Effector memory CD8-positive, alpha-beta T cell (primary cell): ENCODE measurements at regions not wholly inside any gene's neighbourhood (a gene's known extent, or its start where the extent isn't known, plus 50 kb on each side); places are given as distances from the start of the nearest gene placed in this dataset.
"Not testable (repeated sequence)": the region's sequence is repeated elsewhere in the genome, so short reads cannot be mapped to it uniquely, and the experiment has no call there.

Experiments
- ATAC-seq: fragments of 150-1000 bp; cut with Tn5 transposase; replicated peaks from 2 replicates; pipeline ENCODE4 v1.10.0; 2021; ENCODE audit warnings: mild to moderate bottlenecking, moderate library complexity
- DNase-seq, 3 experiments: peaks; one replicate each; pipeline ENCODE4 v3.0.0; 2021
- H3K27ac Mint-ChIP-seq, 2 donors: one replicate each; pipeline ENCODE4 v1.8.0; 2022; ENCODE audit warnings: mild to moderate bottlenecking in 2 of 2, mixed read lengths in 2 of 2, moderate library complexity in 2 of 2
- H3K27me3 Mint-ChIP-seq, 2 donors: one replicate each; pipeline ENCODE4 v1.8.0; 2022; ENCODE audit warnings: mixed read lengths in 2 of 2
- H3K36me3 Mint-ChIP-seq: one replicate; pipeline ENCODE4 v1.8.0; 2022; ENCODE audit warnings: mild to moderate bottlenecking, moderate library complexity, mixed read lengths; ENCODE audit not compliant: insufficient read depth
- H3K4me1 Mint-ChIP-seq, 2 donors: one replicate each; pipeline ENCODE4 v1.8.0; 2022; ENCODE audit warnings: low read depth in 2 of 2, mixed read lengths in 2 of 2
- H3K4me3 Mint-ChIP-seq, 2 donors: one replicate each; pipeline ENCODE4 v1.8.0; 2022; ENCODE audit warnings: mild to moderate bottlenecking in 2 of 2, mixed read lengths in 2 of 2, moderate library complexity in 2 of 2
- H3K9me3 Mint-ChIP-seq, 2 donors: one replicate each; pipeline ENCODE4 v1.8.0; 2022; ENCODE audit warnings: mixed read lengths in 2 of 2

DNA sequence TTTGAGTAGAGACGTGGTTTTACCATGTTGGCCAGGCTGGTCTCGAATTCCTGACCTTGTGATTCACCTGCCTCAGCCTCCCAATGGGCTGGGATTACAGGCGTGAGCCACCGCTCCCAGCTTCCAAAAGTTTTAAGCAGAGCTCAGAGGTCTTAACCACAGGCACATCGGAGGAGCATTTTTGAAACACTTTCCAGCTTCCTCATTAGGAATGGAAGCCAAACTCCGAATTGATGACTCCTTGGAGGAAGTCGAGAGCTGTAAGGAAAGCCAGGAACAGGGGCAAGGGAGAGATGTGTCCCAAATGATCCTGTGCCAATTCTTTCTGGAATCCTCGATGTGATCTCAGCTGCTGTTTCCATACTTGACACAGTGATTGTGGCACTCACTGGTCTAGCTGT is 56.2 kb upstream of the CCZ1B start:
- not testable (repeated sequence) for ATAC-seq, DNase-seq, H3K27ac Mint-ChIP-seq, H3K4me3 Mint-ChIP-seq, H3K36me3 Mint-ChIP-seq, H3K4me1 Mint-ChIP-seq, H3K9me3 Mint-ChIP-seq
- peaks cover 47 to 52% of the 10 kb centered on the region in 2 donors for H3K27me3 Mint-ChIP-seq

DNA sequence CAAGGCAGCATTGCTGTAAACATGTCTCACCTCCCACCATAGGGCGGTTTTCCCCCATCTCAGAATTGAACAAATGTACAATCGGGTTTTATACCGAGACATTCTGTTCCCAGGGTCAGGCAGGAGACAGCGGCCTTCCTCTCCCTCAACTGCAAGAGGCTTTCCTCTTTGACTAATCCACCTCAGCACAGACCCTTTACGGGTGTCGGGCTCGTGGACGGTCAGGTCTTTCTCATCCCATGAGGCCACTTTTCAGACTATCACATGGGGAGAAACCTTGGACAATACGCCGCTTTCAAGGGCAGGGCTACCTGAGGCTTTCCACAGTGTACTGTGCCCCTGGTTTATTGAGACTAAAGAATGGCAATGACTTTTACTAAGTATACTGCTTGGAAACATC is 57.7 kb upstream of the CCZ1B start:
- DNase-seq, ATAC-seq, H3K9me3 Mint-ChIP-seq, H3K36me3 Mint-ChIP-seq, H3K4me3 Mint-ChIP-seq, H3K27ac Mint-ChIP-seq, H3K4me1 Mint-ChIP-seq: not testable (repeated sequence)
- peaks cover 55 to 59% of the 10 kb centered on the region in 2 donors for H3K27me3 Mint-ChIP-seq

DNA sequence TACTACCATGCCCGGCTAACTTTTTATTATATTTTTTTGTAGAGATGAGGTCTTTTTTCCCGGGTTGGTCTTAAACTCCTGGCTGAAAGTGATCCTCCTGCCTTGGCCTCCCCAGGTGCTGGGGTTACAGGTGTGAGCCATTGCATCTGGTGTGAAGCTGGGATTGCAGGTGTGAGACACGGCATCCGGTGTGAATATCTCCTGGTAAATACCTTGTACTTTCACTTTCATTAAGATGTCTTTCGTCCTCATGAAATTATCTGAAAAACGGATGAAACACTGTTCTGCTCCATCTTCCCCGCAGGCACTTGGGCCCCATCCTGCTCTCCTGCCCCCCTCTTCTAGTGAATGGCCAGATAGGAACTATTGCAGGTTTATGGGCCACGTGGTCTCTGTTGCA is 60.1 kb upstream of the CCZ1B start:
- H3K4me1 Mint-ChIP-seq = peaks cover 0 to 5% of the 10 kb centered on the region in 2 donors
- H3K27me3 Mint-ChIP-seq = peaks cover 39 to 40% of the 10 kb centered on the region in 2 donors
- DNase-seq = no peak
- H3K4me3 Mint-ChIP-seq = no peak overlapping the region
- H3K27ac Mint-ChIP-seq = no peak overlapping the region
- no peaks in the 10 kb centered on the region for H3K9me3 Mint-ChIP-seq
- H3K36me3 Mint-ChIP-seq = no peaks in the 10 kb centered on the region
- no peak for ATAC-seq

DNA sequence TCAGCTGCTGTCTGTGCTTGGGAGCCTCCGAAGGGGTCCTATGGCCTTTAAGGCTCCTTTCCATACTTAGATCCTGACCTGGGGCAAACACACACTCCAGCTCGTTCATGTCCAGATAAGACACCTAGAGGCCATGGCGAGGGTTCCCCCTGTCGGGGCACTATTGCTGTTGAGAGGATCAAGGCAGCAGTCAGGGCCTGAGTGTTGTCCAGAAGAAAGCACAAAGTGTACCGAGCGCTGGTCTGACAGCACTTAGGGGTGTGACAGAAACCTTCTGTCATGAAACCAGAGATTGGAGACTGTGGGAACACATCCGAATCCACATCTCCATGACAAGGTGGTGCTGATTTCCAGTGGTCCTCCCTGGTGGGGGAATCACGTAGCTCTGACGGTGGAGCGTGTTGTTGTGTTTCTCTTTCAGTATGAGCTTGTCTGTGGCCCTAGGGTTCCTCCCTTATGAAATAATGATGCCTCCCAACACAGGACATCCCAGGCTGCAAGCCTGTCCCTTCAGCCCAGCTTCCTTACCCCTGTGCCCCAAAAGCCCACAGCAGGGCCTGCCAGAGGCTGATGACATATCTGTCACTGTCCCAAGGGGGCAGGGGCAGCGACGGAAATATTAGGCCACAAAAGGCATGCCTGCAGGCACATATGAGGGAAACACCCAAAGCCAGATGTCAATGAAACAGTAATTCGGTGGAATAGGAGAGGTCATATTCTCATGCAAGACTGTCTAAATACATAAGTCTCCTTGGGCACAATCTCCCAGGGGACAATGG is 62.4 kb upstream of the CCZ1B start:
- ATAC-seq, H3K9me3 Mint-ChIP-seq, DNase-seq: not testable (repeated sequence)

DNA sequence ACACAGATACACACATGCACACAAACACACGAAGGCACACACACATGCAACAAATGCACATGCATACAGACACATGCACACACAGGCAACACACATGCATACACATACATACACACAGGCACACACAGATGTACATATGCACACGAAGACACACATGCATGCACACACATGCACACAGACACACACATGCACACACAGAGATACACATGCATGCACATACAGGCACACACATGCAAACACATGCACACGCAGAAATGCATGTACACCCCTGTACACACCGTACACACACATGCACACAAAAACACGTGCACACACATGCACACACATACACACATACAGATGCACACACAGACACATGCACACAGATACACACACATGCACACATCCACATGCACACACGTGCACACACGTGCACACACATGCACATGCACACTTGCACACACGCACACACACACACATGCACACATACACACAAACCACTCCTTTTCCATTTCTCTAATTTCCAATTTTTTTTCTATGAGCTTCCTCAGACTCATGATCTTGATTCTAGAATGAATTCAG is 63.3 kb upstream of the CCZ1B start:
- H3K27me3 Mint-ChIP-seq = peaks cover 17 to 19% of the 10 kb centered on the region in 2 donors
- ATAC-seq = no peak
- H3K9me3 Mint-ChIP-seq = no peaks in the 10 kb centered on the region
- H3K4me1 Mint-ChIP-seq = peaks cover 0 to 5% of the 10 kb centered on the region in 2 donors
- no peak for DNase-seq
- H3K4me3 Mint-ChIP-seq = no peak overlapping the region
- no peak overlapping the region for H3K27ac Mint-ChIP-seq
- H3K36me3 Mint-ChIP-seq = no peaks in the 10 kb centered on the region

More for the DNA sequence above, 62.4 kb upstream of the CCZ1B start:
- peaks cover 19% of the 10 kb centered on the region in 2 donors for H3K27me3 Mint-ChIP-seq
- not testable (repeated sequence) for H3K4me3 Mint-ChIP-seq, H3K4me1 Mint-ChIP-seq, H3K36me3 Mint-ChIP-seq, H3K27ac Mint-ChIP-seq

DNA sequence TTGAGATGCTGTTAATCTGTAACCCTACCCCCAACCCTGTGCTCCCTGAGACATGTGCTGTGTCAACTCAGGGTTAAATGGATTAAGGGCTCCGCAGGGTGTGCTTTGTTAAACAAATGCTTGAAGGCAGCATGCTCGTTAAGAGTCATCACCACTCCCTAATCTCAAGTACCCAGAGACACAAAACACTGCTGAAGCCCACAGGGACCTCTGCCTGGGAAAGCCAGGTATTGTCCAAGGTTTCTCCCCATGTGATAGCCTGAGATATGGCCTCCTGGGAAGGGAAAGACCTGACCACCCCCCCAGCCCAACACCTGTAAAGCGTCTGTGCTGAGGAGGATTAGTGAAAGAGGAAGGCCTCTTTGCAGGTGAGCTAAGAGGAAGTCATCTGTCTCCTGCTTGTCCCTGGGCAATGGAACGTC is 76.0 kb upstream of the CCZ1B start:
- H3K27me3 Mint-ChIP-seq, H3K36me3 Mint-ChIP-seq, H3K4me3 Mint-ChIP-seq, ATAC-seq, H3K27ac Mint-ChIP-seq, H3K4me1 Mint-ChIP-seq, DNase-seq, H3K9me3 Mint-ChIP-seq: not testable (repeated sequence)

DNA sequence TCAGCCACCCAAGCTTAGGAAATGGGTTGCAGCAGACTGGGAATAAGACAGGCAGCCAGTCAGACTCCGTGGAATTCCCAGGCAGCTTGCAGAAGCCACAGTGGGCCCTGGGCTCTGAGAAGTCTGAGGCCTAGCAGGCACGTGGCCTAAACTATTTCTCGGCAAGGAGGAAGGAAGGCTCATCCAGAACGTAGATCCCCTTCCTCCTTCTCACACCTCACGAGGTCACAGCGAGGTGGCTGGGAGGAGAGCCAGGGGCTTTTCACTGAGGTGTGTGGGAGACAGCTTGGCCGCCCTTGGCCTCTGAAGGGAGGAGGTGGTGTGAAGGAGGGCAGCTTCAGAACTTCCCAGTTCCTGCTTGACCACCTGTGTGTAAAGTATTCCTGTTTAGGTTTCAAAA is 77.2 kb upstream of the CCZ1B start:
- H3K27me3 Mint-ChIP-seq, H3K36me3 Mint-ChIP-seq, DNase-seq, H3K9me3 Mint-ChIP-seq, H3K4me3 Mint-ChIP-seq, ATAC-seq, H3K27ac Mint-ChIP-seq, H3K4me1 Mint-ChIP-seq: not testable (repeated sequence)

DNA sequence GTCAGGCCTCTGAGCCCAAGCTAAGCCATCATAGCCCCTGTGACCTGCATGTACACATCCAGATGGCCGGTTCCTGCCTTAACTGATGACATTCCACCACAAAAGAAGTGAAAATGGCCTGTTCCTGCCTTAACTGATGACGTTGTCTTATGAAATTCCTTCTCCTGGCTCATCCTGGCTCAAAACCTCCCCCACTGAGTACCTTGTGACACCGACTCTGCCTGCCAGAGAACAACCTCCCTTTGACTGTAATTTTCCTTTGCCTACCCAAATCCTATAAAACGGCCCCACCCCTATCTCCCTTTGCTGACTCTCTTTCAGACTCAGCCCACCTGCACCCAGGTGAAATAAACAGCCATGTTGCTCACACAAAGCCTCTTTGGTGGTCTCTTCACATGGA is 77.7 kb upstream of the CCZ1B start:
- not testable (repeated sequence) for H3K4me3 Mint-ChIP-seq, H3K9me3 Mint-ChIP-seq, H3K4me1 Mint-ChIP-seq, H3K27me3 Mint-ChIP-seq, H3K36me3 Mint-ChIP-seq, ATAC-seq, DNase-seq, H3K27ac Mint-ChIP-seq

DNA sequence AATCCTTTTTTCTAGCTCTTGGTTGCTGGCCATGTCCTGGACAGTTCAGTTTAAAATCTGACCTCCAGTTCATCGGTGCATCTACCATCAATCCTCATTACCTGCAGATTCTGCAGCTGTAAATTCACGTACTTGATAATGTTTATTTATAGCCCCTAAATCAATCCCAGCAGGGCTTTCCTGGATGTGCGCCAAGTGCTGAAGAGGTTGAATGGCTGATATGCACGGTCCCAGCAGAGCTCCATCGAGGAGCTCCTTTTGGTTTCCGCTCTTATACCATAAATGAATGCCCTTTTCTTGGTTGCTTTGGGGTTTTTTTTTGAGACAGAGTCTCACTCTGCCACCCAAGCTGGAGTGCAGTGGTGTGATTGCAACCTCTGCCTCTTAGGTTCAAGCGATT is 91.2 kb upstream of the CCZ1B start:
- no peaks in the 10 kb centered on the region for H3K9me3 Mint-ChIP-seq
- H3K27me3 Mint-ChIP-seq = peaks cover 20 to 23% of the 10 kb centered on the region in 2 donors
- no peaks in the 10 kb centered on the region for H3K4me1 Mint-ChIP-seq
- no peak overlapping the region for H3K4me3 Mint-ChIP-seq
- DNase-seq (no peak), ATAC-seq (no peak)
- no peak overlapping the region for H3K27ac Mint-ChIP-seq
- no peaks in the 10 kb centered on the region for H3K36me3 Mint-ChIP-seq

DNA sequence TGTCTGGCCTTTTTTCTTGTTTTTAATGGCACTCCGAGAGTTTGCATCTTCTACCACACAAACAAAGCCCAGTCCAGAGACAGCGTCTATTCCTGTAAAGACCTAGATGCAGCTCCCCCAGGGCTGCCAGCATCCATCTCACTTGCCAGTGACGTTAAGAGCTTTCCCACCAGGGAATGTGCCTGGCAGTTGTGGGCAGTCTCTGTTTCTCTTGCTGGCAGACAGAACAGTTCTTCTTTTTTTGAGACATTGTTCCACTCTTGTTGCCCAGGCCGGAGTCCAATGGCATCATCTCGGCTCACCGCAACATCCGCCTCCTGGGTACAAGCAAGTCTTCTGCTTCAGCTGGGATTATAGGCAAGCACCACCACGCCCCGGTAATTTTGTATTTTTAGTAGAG is 93.1 kb upstream of the CCZ1B start:
- not testable (repeated sequence) for DNase-seq, H3K4me3 Mint-ChIP-seq, H3K36me3 Mint-ChIP-seq, H3K9me3 Mint-ChIP-seq, ATAC-seq, H3K4me1 Mint-ChIP-seq, H3K27ac Mint-ChIP-seq
- H3K27me3 Mint-ChIP-seq = peaks cover 20 to 23% of the 10 kb centered on the region in 2 donors

DNA sequence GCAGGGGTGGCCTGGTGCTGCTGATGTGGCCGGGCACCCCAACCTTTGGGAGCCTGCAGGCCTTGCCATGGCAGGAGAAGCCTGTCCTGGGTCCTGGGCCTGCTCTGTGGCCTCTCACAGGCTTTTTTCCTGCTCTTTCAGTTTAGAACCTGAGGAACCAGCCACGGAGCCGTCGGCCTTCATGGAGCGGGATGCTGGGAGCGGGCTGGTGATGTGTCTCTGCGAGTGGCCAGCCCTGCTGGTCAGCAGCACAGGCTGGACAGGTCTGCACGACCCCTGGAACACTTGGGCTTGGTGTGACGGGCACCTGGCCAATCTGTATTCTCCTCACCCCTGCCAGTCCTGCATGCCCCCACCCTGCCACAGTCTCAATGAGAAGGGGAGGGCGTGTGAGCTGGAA is 98.4 kb upstream of the CCZ1B start:
- not testable (repeated sequence) for H3K36me3 Mint-ChIP-seq, H3K4me3 Mint-ChIP-seq, ATAC-seq, H3K9me3 Mint-ChIP-seq, H3K27me3 Mint-ChIP-seq, DNase-seq, H3K4me1 Mint-ChIP-seq
- peak overlapping the region in 1 of 2 donors; percentile 38 for H3K27ac Mint-ChIP-seq

DNA sequence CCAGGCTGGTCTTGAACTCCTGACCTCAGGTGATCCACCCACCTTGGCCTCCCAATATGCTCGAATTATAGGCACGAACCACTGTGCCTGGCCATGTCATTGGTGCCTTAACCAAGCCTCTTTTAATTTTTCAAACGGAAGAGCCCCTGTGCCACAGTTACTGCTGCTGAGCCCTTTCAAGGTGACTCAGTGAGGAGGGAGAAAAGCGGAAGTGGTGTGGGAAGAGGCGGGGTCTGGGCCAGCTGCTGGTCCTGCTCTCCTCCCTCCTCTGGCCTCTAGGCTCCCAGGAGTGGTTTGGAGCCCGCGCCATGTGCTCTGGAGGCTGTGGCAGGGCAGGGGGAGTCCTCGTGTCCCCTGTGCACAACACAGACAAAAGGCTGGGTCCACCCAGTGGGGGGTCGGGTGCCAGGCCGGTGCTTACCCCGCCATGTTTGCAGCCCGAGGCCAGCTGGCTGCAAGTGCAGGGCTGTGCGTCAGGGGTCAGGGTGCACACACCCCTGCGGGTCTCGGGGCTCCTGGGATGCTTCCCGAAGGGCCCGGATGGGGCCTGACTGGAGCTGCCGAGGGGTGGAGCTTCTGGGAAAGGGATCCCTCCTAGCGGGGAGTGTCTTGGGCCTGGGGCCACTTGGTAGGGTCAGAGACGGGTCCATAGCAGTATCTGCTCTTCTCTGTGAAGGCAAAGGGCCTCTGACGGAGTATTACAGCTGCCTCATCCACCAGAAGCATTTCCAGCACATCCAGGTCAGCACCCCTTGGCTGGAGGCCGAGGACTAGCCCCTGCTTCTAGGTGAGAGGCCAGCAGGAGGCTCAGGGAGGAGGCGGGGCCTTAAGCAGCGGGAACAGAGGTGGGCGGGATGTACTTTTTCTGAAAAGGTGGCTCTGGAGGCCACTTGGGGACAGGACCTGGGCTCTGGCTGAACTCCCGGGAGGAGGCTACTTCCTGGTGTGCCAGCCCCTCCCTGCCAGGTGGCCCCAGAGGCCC is 100.4 kb upstream of the CCZ1B start:
- H3K36me3 Mint-ChIP-seq, H3K4me3 Mint-ChIP-seq, ATAC-seq, H3K9me3 Mint-ChIP-seq, DNase-seq, H3K27me3 Mint-ChIP-seq: not testable (repeated sequence)
- H3K27ac Mint-ChIP-seq = peak overlapping the region in 1 of 2 donors; percentile 46
- H3K4me1 Mint-ChIP-seq = peaks cover 6 to 10% of the 10 kb centered on the region in 2 donors

DNA sequence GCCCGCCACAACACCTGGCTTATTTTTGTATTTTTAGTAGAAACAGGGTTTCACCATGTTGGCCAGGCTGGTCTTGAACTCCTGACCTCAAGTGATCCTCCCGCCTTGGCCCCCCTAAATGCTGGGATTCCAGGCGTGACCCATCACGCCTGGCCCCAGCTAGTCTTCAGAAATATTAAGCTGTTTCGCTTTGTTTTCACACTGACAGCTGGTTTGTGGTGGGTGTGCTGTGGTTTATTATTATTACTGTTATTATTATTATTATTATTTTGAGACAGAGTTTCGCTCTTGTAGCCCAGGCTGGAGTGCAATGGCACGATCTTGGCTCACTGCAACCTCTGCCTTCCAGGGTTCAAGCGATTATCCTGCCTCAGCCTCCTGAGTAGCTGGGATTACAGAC is 101.6 kb upstream of the CCZ1B start:
- H3K9me3 Mint-ChIP-seq, ATAC-seq, H3K4me3 Mint-ChIP-seq, H3K27ac Mint-ChIP-seq, H3K36me3 Mint-ChIP-seq, DNase-seq, H3K27me3 Mint-ChIP-seq: not testable (repeated sequence)
- peaks cover 6 to 10% of the 10 kb centered on the region in 2 donors for H3K4me1 Mint-ChIP-seq
